ENCODE measurements at regions not wholly inside any gene's neighbourhood (a gene's known extent, or its start where the extent isn't known, plus 50 kb on each side); places are given as distances from the start of the nearest gene placed in this dataset.

GRCh38 chr1:200243042-200243437, 166.8 kb downstream of the ZNF281 start:
- POLR2A ChIA-PET (ENCODE audit: partially characterized antibody): no interaction called here

More at GRCh38 chr1:200243042-200243437, 166.8 kb downstream of the ZNF281 start:
- Histone ChIP-seq H2AK5ac (ENCODE audit: low read depth, low read length) (no peak overlapping the region), H3K14ac (ENCODE audit: insufficient read length) (no peak overlapping the region), H3K27me3 (replicated peaks in 1 of 4; ENCODE audit: control insufficient read depth in 3 of 4, extremely low read depth in 1 of 4, insufficient read depth in 3 of 4, low read length in 3 of 4) (no peaks in the 10 kb centered on the region), H3K9me3 (ENCODE audit: insufficient read depth in 2 of 2, low read depth in 1 of 2, low read length in 1 of 2) (no peaks in the 10 kb centered on the region), H4K5ac (ENCODE audit: insufficient read length, low read depth, low read length) (no peak overlapping the region), H3K9ac (replicated peaks in 1 of 4; ENCODE audit: extremely low read depth in 1 of 4, low read depth in 3 of 4, low read length in 3 of 4) (no peak overlapping the region), H3K4me3 (ENCODE audit: extremely low read depth in 1 of 4, insufficient read depth in 2 of 4, low read depth in 3 of 4, low read length in 4 of 4) (no peak overlapping the region), H2BK5ac (ENCODE audit: low read depth, low read length) (no peak overlapping the region), H3K23me2 (ENCODE audit: low read depth, low read length) (no peaks in the 10 kb centered on the region), H2BK20ac (ENCODE audit: low read length) (no peak overlapping the region), H3K4me2 (ENCODE audit: insufficient read depth in 1 of 2, low read depth in 2 of 2, low read length in 2 of 2) (no peak overlapping the region), H3K27ac (ENCODE audit: low read depth, low read length) (no peak overlapping the region), H3K79me2 (ENCODE audit: control insufficient read depth in 1 of 2, insufficient read depth in 2 of 2, low read length in 2 of 2) (no peaks in the 10 kb centered on the region), H3K18ac (ENCODE audit: extremely low read depth, low read length) (no peak overlapping the region), H3K56ac (replicated peaks; ENCODE audit: insufficient read length, low read depth, low read length) (no peak overlapping the region), H2BK12ac (ENCODE audit: low read depth, low read length) (no peak overlapping the region), H3K4ac (replicated peaks; ENCODE audit: insufficient read length, low read depth, low read length) (no peak overlapping the region), H4K8ac (ENCODE audit: extremely low read depth, insufficient read depth, low read length) (no peak overlapping the region), H2AFZ (ENCODE audit: low read length) (0 out of 2 replicates have a peak overlapping the region, but pooled peaks have one; percentile 9), H3K23ac (ENCODE audit: insufficient read length) (no peak overlapping the region), H3K79me1 (ENCODE audit: low read depth, low read length) (no peaks in the 10 kb centered on the region), H4K20me1 (replicated peaks in 1 of 2; ENCODE audit: control insufficient read depth in 1 of 2, insufficient read depth in 2 of 2, low read length in 2 of 2) (no peaks in the 10 kb centered on the region), H4K91ac (replicated peaks; ENCODE audit: insufficient read length, low read length) (no peak overlapping the region), H2BK15ac (ENCODE audit: low read length) (no peak overlapping the region), H2BK120ac (replicated peaks; ENCODE audit: low read depth, low read length) (no peak overlapping the region), H3K4me1 (replicated peaks in 1 of 4; ENCODE audit: control insufficient read depth in 3 of 4, insufficient read depth in 4 of 4, low read length in 3 of 4) (no peaks in the 10 kb centered on the region), H3K36me3 (ENCODE audit: control insufficient read depth in 2 of 4, insufficient read depth in 4 of 4, low read length in 3 of 4) (no peaks in the 10 kb centered on the region)
- WGBS, 2 experiments (ENCODE audit: extremely low coverage in 1 of 2, insufficient coverage in 1 of 2, insufficient read length in 1 of 2, insufficient replicate concordance in 2 of 2, low coverage in 1 of 2, low lambda C conversion rate in 2 of 2, missing lambda C conversion rate in 1 of 2): 83% methylated on average over 11 of the region's 11 CpGs; no CpG with 5 or more reads in 1 of the 2 experiments
- TF ChIP-seq CREB1 (IDR thresholded peaks at IDR 0.05) (no peak), SP2 (IDR thresholded peaks at IDR 0.05; ENCODE audit: low read length) (no peak), KDM1A (IDR thresholded peaks at IDR 0.05; ENCODE audit: borderline replicate concordance, low read length) (no peak), KDM5A (IDR thresholded peaks at IDR 0.05; ENCODE audit: low read length) (no peak), SAP30 (IDR thresholded peaks at IDR 0.05; ENCODE audit: insufficient read depth, insufficient replicate concordance, low read length) (no peak), EP300 (IDR thresholded peaks at IDR 0.05; ENCODE audit: borderline replicate concordance in 1 of 2, low read depth in 2 of 2, low read length in 2 of 2) (no peak), ATF3 (IDR thresholded peaks at IDR 0.05; ENCODE audit: insufficient read depth, low read depth, low read length) (no peak), ZNF274 (IDR thresholded peaks at IDR 0.05; ENCODE audit: borderline replicate concordance, extremely low read depth, low read length) (no peak)
- CTCF ChIA-PET (ENCODE audit: partially characterized antibody): no interaction called here
- FAIRE-seq: no peak
- DNase-seq (ENCODE audit: low read depth in 1 of 2, low spot score in 2 of 2): no peak

Measured in H1 (cell line).